A549 (cell line): ENCODE measurements at regions not wholly inside any gene's neighbourhood (a gene's known extent, or its start where the extent isn't known, plus 50 kb on each side); places are given as distances from the start of the nearest gene placed in this dataset.

Experiments
- ATAC-seq, 2 experiments: fragments of 200-7000 bp in 1 of 2; fragments of >200 bp in 1 of 2; cut with Nextera tagmentation in 1 of 2; cut with Tn5 transposase in 1 of 2; 3 replicates each; pipeline versions ENCODE4 v1.8.0 to v1.9.1; 2018 to 2020; ENCODE audit warnings: mild to moderate bottlenecking in 1 of 2, moderate library complexity in 1 of 2
- CTCF ChIA-PET: fragments of 300-600 bp; sonication (Branson Sonifier 250); formaldehyde crosslinking; extraction: SDS; loops from one replicate; lab custom pipeline; 2021; ENCODE audit warnings: antibody characterized with exemption, inconsistent platforms; lab: Yijun Ruan, JAX
- POLR2A ChIA-PET: fragments of 350-600 bp; formaldehyde crosslinking; extraction: SDS; loops from one replicate; lab custom pipeline; 2021; ENCODE audit warnings: antibody characterized with exemption, inconsistent platforms; lab: Yijun Ruan, JAX
- DNase-seq, 2 experiments: peaks; one replicate each; pipeline versions ENCODE4 v3.0.0 to v3.0.0-alpha.2; 2011 to 2016; ENCODE audit warnings: low read depth in 1 of 2, low spot score in 1 of 2
- FAIRE-seq: peaks from 2 replicates; lab custom pipeline; 2011; peaks lifted over from hg19 to GRCh38; lab: Jason Lieb, UNC
- H3K27ac ChIP-seq, 2 experiments: fragments of >200 bp; sonication (Bioruptor Twin); formaldehyde crosslinking; 3 replicates each; pipeline ENCODE4 v1.5.1; 2016 to 2017
- H3K4me1 ChIP-seq: fragments of >200 bp; sonication (Bioruptor Twin); formaldehyde crosslinking; 3 replicates; pipeline ENCODE4 v1.6.1; 2016
- H3K4me2 ChIP-seq: fragments of >200 bp; sonication (Bioruptor Twin); formaldehyde crosslinking; 3 replicates; pipeline ENCODE4 v1.6.1; 2016
- H3K4me3 ChIP-seq: fragments of >200 bp; sonication (Bioruptor Twin); formaldehyde crosslinking; 3 replicates; pipeline ENCODE4 v1.5.1; 2016
- H3K9me3 ChIP-seq: fragments of >200 bp; sonication (Bioruptor Twin); formaldehyde crosslinking; 3 replicates; pipeline ENCODE4 v1.6.1; 2016
- CHD2 ChIP-seq: fragments of 150-350 bp; IDR thresholded peaks from 2 replicates; pipeline ENCODE4 v1.6.1; 2014; ENCODE audit warnings: low read length; ENCODE audit not compliant: partially characterized antibody
- EHF ChIP-seq: fragments of 250-450 bp; sonication (Bioruptor Pico); IDR thresholded peaks from 2 replicates; pipeline ENCODE4 v1.5.0; 2020; ENCODE audit warnings: mild to moderate bottlenecking
- FOSL2 ChIP-seq, 2 experiments: fragments of 450-650 bp in 1 of 2; fragments of >200 bp in 1 of 2; sonication (Bioruptor Twin) in 1 of 2; formaldehyde crosslinking; IDR thresholded peaks; 2 replicates each; pipeline versions ENCODE4 v1.5.0 to v1.6.1; 2016 to 2020; ENCODE audit warnings: mild to moderate bottlenecking in 1 of 2, moderate library complexity in 1 of 2
- FOXS1 ChIP-seq: fragments of 250-450 bp; sonication (Bioruptor Pico); IDR thresholded peaks from 2 replicates; pipeline ENCODE4 v1.5.0; 2020; ENCODE audit warnings: mild to moderate bottlenecking, moderate library complexity
- HEYL ChIP-seq: fragments of 250-450 bp; sonication (Bioruptor Pico); IDR thresholded peaks from 2 replicates; pipeline ENCODE4 v1.8.0; 2021; ENCODE audit warnings: mild to moderate bottlenecking, moderate library complexity
- HOXB5 ChIP-seq: fragments of 250-450 bp; sonication (Bioruptor Pico); IDR thresholded peaks from 2 replicates; pipeline ENCODE4 v1.5.0; 2020; ENCODE audit warnings: mild to moderate bottlenecking, moderate library complexity
- JUNB ChIP-seq: fragments of >200 bp; sonication (Bioruptor Twin); formaldehyde crosslinking; IDR thresholded peaks from 2 replicates; pipeline ENCODE4 v1.6.1; 2016
- MAFK ChIP-seq: fragments of 450-650 bp; IDR thresholded peaks from 2 replicates; pipeline ENCODE4 v1.6.1; 2014; ENCODE audit not compliant: partially characterized antibody
- NFE2L2 ChIP-seq: fragments of 150-350 bp; conservative IDR thresholded peaks from 2 replicates; pipeline ENCODE4 v1.6.1; 2014; ENCODE audit warnings: low read length
- PHF8 ChIP-seq: fragments of 200-600 bp; sonication (generic); IDR thresholded peaks from 2 replicates; pipeline ENCODE4 v1.6.1; 2016; ENCODE audit warnings: low read depth, mild to moderate bottlenecking, antibody characterized with exemption, moderate library complexity, borderline replicate concordance
- RCOR1 ChIP-seq: fragments of 150-350 bp; IDR thresholded peaks from 2 replicates; pipeline ENCODE4 v1.6.1; 2014; ENCODE audit warnings: antibody characterized with exemption, low read length, low read depth
- RFX5 ChIP-seq: fragments of 450-650 bp; IDR thresholded peaks from 2 replicates; pipeline ENCODE4 v1.7.1; 2014; ENCODE audit warnings: antibody characterized with exemption, mild to moderate bottlenecking, moderate library complexity
- SMC3 ChIP-seq: fragments of >200 bp; sonication (Bioruptor Twin); formaldehyde crosslinking; IDR thresholded peaks from 3 replicates; pipeline ENCODE4 v1.6.1; 2018; ENCODE audit warnings: inconsistent platforms
- TFCP2L1 ChIP-seq: fragments of 250-450 bp; sonication (Bioruptor Pico); IDR thresholded peaks from 2 replicates; pipeline ENCODE4 v1.5.0; 2021; ENCODE audit warnings: mild to moderate bottlenecking
- ZNF302 ChIP-seq: fragments of 250-450 bp; sonication (Bioruptor Pico); IDR thresholded peaks from 2 replicates; pipeline ENCODE4 v1.9.0; 2021; ENCODE audit warnings: inconsistent platforms, mild to moderate bottlenecking, moderate library complexity
- WGBS: methylation state at CpG from one replicate; pipeline ENCODE4 v1.1.6; 2017; ENCODE audit errors: missing lambda C conversion rate; 5-methylcytosine and 5-hydroxymethylcytosine counted together
- TF ChIP-seq, protein P1 (sequence below): fragments of >200 bp; sonication (Bioruptor Twin); formaldehyde crosslinking; IDR thresholded peaks from 2 replicates; pipeline ENCODE4 v1.6.1; 2016
- TF ChIP-seq, protein P2 (sequence below): fragments of 250-450 bp; sonication (Bioruptor Pico); IDR thresholded peaks from 2 replicates; pipeline ENCODE4 v1.5.0; 2020; ENCODE audit warnings: low read depth, mild to moderate bottlenecking, moderate library complexity
- TF ChIP-seq, protein P3 (sequence below): fragments of 250-450 bp; sonication (Bioruptor Pico); IDR thresholded peaks from 2 replicates; pipeline ENCODE4 v1.5.0; 2021; ENCODE audit warnings: mild to moderate bottlenecking, moderate library complexity, borderline replicate concordance
- TF ChIP-seq, protein P4 (sequence below): fragments of >200 bp; sonication (Bioruptor Twin); formaldehyde crosslinking; IDR thresholded peaks from 3 replicates; pipeline ENCODE4 v1.5.1; 2016
- TF ChIP-seq, protein P5 (sequence below): fragments of 450-650 bp; IDR thresholded peaks from 2 replicates; pipeline ENCODE4 v1.6.1; 2014; ENCODE audit warnings: antibody characterized with exemption

DNA sequence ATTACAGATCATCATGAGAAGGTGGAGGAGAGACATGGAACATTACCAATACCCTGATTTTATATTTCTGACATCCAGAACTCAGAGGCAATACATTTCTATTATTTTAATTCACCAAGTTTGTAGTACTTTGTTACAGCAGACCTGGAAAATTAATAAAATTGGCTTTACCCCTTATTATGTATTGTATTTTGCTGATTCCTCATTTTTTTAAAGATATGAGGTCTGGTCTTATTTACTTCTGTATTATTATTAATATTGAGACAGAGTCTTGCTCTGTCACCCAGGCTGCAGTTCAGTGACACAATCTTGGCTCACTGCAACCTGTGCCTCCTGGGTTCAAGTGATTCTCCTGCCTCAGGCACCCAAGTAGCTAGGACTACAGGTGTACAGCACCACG lies 357.3 kb upstream of the TECRL start:
- no peaks in the 10 kb centered on the region for H3K4me1 ChIP-seq
- H3K27ac ChIP-seq: no peak overlapping the region
- ATAC-seq (no peak), FAIRE-seq (no peak), DNase-seq (no peak)
- ChIA-PET CTCF (no interaction called here), POLR2A (no interaction called here)
- no peak overlapping the region for H3K4me2 ChIP-seq
- no peaks in the 10 kb centered on the region for H3K9me3 ChIP-seq
- TF ChIP-seq PHF8 (no peak), MAFK (peak; percentile 27)
- WGBS: 14% methylated on average over 1 of the region's 1 CpG
- H3K4me3 ChIP-seq: no peak overlapping the region

DNA sequence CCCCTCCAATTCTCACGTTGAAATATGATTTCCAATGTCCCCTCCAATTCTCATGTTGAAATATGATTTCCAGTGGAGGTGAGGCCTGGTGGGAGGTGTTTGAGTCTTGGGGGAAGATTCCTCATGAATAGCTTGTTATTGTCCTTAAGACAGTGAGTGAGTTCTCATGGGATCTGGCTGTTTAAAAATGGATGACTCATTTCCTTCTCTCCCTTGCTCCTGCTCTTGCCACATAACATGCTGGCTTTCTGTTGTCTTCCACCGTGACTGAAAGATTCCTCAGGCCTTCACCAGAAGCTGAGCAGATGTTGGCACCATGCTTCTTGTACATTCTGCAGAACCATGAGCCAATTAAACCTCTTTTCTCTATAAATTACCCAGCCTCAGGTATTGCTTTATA lies 346.8 kb upstream of the TECRL start:
- POLR2A ChIA-PET: no interaction called here
- TF ChIP-seq EHF (CRISPR knock-in tag) (no peak), RFX5 (no peak), JUNB (no peak), RCOR1 (no peak), TFCP2L1 (no peak), HEYL (CRISPR knock-in tag) (no peak), PHF8 (no peak), FOSL2 (IDR thresholded peaks at IDR 0.05) (no peak), FOSL2 (CRISPR knock-in tag; IDR thresholded peaks at IDR 0.05) (no peak), SMC3 (no peak), FOXS1 (no peak), ZNF302 (CRISPR knock-in tag) (no peak), CHD2 (no peak), NFE2L2 (no peak), HOXB5 (no peak)
- TF ChIP-seq, protein P1, sequence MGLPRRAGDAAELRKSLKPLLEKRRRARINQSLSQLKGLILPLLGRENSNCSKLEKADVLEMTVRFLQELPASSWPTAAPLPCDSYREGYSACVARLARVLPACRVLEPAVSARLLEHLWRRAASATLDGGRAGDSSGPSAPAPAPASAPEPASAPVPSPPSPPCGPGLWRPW: no peak
- TF ChIP-seq, protein P2, sequence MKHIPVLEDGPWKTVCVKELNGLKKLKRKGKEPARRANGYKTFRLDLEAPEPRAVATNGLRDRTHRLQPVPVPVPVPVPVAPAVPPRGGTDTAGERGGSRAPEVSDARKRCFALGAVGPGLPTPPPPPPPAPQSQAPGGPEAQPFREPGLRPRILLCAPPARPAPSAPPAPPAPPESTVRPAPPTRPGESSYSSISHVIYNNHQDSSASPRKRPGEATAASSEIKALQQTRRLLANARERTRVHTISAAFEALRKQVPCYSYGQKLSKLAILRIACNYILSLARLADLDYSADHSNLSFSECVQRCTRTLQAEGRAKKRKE: no peak
- TF ChIP-seq, protein P3, sequence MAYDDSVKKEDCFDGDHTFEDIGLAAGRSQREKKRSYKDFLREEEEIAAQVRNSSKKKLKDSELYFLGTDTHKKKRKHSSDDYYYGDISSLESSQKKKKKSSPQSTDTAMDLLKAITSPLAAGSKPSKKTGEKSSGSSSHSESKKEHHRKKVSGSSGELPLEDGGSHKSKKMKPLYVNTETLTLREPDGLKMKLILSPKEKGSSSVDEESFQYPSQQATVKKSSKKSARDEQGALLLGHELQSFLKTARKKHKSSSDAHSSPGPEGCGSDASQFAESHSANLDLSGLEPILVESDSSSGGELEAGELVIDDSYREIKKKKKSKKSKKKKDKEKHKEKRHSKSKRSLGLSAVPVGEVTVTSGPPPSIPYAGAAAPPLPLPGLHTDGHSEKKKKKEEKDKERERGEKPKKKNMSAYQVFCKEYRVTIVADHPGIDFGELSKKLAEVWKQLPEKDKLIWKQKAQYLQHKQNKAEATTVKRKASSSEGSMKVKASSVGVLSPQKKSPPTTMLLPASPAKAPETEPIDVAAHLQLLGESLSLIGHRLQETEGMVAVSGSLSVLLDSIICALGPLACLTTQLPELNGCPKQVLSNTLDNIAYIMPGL (CRISPR knock-in tag): no peak
- TF ChIP-seq, protein P4, sequence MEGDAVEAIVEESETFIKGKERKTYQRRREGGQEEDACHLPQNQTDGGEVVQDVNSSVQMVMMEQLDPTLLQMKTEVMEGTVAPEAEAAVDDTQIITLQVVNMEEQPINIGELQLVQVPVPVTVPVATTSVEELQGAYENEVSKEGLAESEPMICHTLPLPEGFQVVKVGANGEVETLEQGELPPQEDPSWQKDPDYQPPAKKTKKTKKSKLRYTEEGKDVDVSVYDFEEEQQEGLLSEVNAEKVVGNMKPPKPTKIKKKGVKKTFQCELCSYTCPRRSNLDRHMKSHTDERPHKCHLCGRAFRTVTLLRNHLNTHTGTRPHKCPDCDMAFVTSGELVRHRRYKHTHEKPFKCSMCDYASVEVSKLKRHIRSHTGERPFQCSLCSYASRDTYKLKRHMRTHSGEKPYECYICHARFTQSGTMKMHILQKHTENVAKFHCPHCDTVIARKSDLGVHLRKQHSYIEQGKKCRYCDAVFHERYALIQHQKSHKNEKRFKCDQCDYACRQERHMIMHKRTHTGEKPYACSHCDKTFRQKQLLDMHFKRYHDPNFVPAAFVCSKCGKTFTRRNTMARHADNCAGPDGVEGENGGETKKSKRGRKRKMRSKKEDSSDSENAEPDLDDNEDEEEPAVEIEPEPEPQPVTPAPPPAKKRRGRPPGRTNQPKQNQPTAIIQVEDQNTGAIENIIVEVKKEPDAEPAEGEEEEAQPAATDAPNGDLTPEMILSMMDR: no peak
- TF ChIP-seq, protein P5, sequence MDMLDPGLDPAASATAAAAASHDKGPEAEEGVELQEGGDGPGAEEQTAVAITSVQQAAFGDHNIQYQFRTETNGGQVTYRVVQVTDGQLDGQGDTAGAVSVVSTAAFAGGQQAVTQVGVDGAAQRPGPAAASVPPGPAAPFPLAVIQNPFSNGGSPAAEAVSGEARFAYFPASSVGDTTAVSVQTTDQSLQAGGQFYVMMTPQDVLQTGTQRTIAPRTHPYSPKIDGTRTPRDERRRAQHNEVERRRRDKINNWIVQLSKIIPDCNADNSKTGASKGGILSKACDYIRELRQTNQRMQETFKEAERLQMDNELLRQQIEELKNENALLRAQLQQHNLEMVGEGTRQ: no peak
- H3K4me1 ChIP-seq: no peaks in the 10 kb centered on the region
- 3% methylated on average over 2 of the region's 2 CpGs for WGBS
- H3K9me3 ChIP-seq: no peaks in the 10 kb centered on the region
- ATAC-seq (no peak), DNase-seq (no peak), FAIRE-seq (no peak)
- no peak overlapping the region for H3K4me2 ChIP-seq
- no peak overlapping the region for H3K27ac ChIP-seq
- no peak overlapping the region for H3K4me3 ChIP-seq
- CTCF ChIA-PET: no interaction called here
